ENCODE measurements at regions not wholly inside any gene's neighbourhood (a gene's known extent, or its start where the extent isn't known, plus 50 kb on each side); places are given as distances from the start of the nearest gene placed in this dataset.

- no peaks in the 10 kb centered on the region for H3K4me1 ChIP-seq
- WGBS, 2 donors = 37 to 41% methylated on average over 12 of the region's 12 CpGs
- H3K9me3 ChIP-seq = no peaks in the 10 kb centered on the region
- no peak overlapping the region for H3K4me3 ChIP-seq
- no peak for TF ChIP-seq CTCF (IDR thresholded peaks at IDR 0.05)
- H3K27ac ChIP-seq = no peak overlapping the region
- intact Hi-C loops (cut with DNase I) = no loop called here
- ATAC-seq = no peak
- H3K27me3 ChIP-seq = peaks cover 0 to 18% (median 0%) of the 10 kb centered on the region in 4 donors
- DNase-seq = no peak
- no peaks in the 10 kb centered on the region for H3K36me3 ChIP-seq
- no peak for FAIRE-seq
Measured at GRCh38 chr7:131691454-131692130, 135.2 kb upstream of the PODXL start.

DNA sequence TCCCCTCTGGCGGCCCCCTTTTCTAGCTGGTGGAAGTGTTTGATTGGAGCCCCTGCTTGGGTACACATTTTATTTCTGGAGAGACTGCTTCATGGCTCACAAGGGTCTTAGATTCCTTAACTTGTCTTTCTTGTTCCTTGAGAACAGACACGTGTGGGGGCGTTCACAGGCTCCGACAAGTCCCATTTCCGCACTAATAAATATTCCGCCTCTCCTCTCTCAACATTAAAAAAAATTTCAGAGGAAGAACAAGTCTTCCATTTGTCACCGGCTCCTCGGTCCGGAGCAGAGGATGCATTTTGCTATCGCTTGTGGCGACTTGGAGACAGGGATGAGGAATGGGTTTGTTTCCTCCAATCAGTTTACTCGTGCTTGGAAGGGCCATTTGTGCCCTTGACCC lies 134.0 kb upstream of the PODXL start:
- Histone ChIP-seq H3K4me1 (no peaks in the 10 kb centered on the region), H3K27ac (no peak overlapping the region), H3K36me3 (no peaks in the 10 kb centered on the region), H3K4me3 (no peak overlapping the region), H3K9me3 (no peaks in the 10 kb centered on the region), H3K27me3 (peaks cover 0 to 18% (median 0%) of the 10 kb centered on the region in 4 donors)
- WGBS, 2 donors = 49 to 61% methylated on average over 12 of the region's 12 CpGs
- intact Hi-C loops (cut with DNase I) = no loop called here
- no peak for TF ChIP-seq CTCF (IDR thresholded peaks at IDR 0.05)
- no peak for ATAC-seq
- no peak for DNase-seq
- no peak for FAIRE-seq

GRCh38 chr7:131689662-131690234 lies 133.3 kb upstream of the PODXL start:
- Histone ChIP-seq H3K4me1 (no peaks in the 10 kb centered on the region), H3K27me3 (peaks cover 0 to 18% (median 0%) of the 10 kb centered on the region in 4 donors), H3K36me3 (no peaks in the 10 kb centered on the region), H3K9me3 (no peaks in the 10 kb centered on the region), H3K4me3 (no peak overlapping the region), H3K27ac (no peak overlapping the region)
- FAIRE-seq (no peak), DNase-seq (no peak), ATAC-seq (no peak)
- no peak for TF ChIP-seq CTCF (IDR thresholded peaks at IDR 0.05)
- intact Hi-C loops (cut with DNase I) = no loop called here
- 65 to 75% methylated on average over 19 of the region's 19 CpGs for WGBS, 2 donors

- H3K9me3 ChIP-seq = no peaks in the 10 kb centered on the region
- intact Hi-C loops (cut with DNase I) = no loop called here
- FAIRE-seq (no peak), DNase-seq (peak; percentile 19 to 86 (median 64)), ATAC-seq (peak; percentile 54 to 93 (median 88))
- H3K27me3 ChIP-seq = peaks cover 0 to 18% (median 0%) of the 10 kb centered on the region in 4 donors
- TF ChIP-seq CTCF (IDR thresholded peaks at IDR 0.05) = peak; percentile 88 to 93 (median 91)
- H3K27ac ChIP-seq = no peak overlapping the region
- H3K4me3 ChIP-seq = no peak overlapping the region
- H3K4me1 ChIP-seq = no peaks in the 10 kb centered on the region
- 46 to 48% methylated on average over 12 of the region's 12 CpGs for WGBS, 2 donors
- H3K36me3 ChIP-seq = no peaks in the 10 kb centered on the region
Measured at GRCh38 chr7:131688738-131689661, 132.6 kb upstream of the PODXL start.

All from pancreas (tissue), 10 donors.